Stimulated activated CD8-positive, alpha-beta memory T cell treated with anti-CD3 and anti-CD28 coated beads, Interleukin-7, amount 100 ng/mL, for 4 hours (primary cell): ENCODE measurements at regions not wholly inside any gene's neighbourhood (a gene's known extent, or its start where the extent isn't known, plus 50 kb on each side); places are given as distances from the start of the nearest gene placed in this dataset.
"Not testable (repeated sequence)": the region's sequence is repeated elsewhere in the genome, so short reads cannot be mapped to it uniquely, and the experiment has no call there.

Source experiments
- DNase-seq, 2 donors: peaks; one replicate each; pipeline ENCODE4 v3.0.0-alpha.2; 2020; ENCODE audit warnings: low read depth in 2 of 2

DNA sequence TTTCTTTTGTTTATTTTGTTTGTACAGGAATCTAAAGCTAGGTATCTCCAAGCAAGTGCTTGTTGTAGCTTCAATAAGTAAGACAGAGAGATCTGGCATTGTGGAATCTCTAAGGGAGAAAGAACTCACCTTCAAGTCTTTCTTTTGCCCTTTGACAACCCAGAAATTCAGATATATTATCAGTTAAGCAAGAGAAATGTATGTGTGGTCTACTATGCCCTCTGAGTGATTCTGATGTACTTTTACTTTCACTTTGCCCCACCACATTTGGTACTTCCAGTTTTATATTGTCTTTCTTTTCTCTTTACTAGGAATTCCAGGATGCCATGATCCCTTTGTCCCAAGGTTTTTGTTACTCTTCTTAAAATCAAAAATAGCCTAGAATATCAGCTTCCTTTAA is 259.6 kb upstream of the PIK3C3 start:
- no peak for DNase-seq

DNA sequence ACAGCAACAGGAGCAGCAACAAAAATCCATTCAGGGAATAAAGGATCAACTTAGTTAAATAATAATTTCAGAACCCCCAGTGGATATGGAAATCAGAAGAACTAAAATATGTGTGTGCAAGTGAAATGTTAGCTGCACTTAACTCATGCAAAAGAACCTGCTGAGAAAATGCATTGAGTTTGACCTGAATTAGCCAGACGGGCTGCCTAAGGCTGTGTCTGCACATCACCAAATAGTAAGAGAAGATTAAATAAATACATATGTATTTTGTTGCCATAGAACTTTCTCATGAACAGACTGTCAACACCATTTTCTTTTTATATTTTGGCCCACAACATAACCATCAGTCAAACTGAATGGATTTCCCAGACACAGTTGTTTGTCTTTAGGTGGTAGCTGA is 262.0 kb upstream of the PIK3C3 start:
- DNase-seq: no peak

DNA sequence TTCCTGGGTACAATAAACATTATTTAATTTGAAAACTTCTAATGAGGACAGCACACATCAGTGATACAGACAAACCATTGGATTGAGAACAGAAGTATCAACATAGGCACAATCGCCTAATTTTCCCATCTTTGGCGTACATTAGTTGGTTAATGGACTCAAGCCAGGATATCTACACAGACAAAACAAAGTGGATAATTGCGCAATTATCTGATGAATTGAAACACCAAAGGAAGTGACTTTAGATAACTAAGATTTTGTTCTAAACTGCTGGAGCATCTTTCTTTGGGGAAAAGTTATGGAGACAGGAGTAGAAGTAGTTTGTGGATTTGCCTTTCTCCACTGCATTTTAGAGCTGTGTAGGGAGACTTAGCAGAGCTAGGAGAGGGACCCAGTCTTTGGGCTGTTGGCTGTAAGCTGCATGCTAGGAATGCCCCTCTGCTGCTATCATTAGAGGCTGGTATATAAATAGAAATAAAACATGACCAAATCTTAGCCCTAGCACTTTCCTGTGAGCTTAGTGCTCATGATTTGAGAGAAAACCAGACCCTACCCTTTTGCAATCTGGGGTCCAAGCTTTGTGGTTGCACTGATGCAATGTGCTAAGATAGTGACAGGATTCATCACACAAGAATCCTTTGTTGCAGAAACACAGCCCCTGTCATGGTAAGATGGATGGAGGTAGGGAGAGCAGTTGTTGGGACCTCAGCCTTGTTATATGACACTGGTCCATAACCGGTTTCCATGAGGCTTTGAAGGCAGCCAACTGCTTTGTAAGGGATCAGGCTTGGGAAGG is 264.5 kb upstream of the PIK3C3 start:
- DNase-seq: no peak

DNA sequence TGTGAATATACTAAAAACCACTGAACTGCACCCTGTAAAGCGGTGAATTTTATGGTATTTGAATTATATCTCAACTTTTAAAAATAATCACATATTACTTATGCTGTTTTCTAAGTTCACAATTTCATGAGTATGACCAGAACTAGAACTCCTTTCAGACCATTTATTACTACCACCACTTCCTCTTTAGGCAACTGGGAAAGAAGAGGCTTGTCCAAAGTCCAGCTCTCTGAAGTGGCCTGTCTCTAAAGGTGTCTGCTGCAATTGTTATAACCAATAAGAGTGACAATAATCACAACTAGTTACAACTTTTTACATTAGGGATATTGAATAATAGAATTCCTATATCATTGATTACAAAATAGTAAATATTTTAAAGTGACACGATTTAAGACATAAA is 267.9 kb upstream of the PIK3C3 start:
- no peak for DNase-seq

DNA sequence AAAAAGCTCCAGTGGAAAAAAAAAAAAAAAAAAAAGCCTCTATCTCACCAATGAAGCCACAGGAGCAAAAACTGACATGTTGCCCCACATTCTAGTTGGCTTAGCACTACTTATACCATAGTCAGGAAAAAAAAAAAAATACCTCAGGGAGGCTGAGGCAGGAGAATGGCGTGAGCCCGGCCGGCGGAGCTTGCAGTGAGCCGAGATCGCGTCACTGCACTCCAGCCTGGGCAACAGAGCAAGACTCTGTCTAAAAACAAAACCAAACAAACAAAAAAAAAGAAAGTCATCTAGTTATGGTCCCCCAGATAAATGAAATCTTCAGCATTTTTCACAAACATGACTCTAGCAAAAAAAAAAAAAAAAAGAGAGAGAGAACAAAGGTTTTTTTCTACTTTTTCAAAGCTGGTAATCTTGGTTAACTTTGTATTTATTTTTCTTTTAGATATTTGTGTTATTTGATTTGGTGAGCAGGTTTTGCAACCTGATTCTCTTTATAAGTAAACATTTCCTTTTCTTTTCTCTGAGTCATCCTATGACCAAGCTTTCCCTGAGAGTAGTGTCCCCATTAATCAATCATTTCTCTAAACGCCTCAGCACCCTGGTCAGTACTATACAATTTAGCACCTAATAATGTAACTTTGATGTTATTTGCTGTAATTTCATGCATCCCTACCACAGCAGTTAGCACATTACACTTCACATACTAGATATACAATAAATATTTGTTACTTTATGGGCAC is 273.7 kb upstream of the PIK3C3 start:
- no peak for DNase-seq

DNA sequence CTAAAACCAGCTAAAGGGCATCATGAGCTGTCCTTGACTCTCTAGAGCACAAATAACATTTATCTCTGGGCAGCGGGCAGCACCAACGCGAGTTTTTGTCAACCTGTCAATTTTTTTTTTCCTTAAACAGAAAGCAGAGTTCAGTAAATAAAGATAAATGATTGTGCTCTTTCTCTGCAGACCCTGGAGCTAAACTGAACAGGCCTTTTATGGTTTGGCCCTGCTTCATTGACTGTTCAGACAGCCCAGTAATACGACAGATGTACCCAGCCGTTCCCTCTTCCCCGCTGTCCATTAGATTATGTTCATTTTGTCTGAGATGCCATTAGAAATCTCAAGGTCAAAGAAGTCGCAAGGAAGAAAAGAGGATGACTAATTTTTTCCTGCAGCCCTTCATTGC is 280.5 kb upstream of the PIK3C3 start:
- DNase-seq: no peak

DNA sequence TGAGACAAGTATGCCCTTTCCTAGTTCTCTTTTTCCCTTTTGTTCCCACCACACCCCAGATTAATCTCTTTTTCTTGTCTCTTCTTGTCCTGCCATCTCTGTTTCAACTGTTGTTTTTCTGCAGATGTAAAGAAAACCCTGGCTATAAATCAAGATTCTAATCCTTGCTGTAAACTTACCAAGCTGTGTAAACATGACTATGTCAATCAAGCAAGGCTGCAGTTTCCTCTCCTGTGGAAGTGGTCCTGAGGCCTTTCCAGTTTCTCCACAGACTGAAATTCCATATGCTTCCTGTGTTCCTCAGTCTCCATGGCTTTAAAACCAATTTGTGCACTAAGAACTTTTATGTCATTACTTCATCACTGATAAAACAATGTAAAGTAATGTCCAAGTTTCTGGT is 288.8 kb upstream of the PIK3C3 start:
- DNase-seq: no peak

DNA sequence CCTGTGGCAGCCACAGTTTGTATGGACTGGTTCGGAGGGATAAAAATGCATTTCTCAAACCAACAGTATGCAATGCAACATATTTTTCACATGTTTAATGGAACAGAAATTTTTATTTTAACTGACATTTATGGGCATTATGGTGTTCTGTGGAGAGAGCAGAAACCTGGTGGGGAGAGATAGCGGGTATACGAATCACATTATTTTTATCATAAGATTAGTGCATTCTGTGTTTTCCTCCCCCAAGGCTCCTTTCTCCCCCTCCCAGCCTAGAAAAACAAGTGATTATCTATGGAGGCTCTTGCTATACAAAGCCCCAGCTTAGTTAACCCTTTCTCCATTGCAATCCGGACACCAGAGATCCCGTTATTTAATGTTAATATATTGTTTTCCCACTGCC is 289.8 kb upstream of the PIK3C3 start:
- DNase-seq: no peak

DNA sequence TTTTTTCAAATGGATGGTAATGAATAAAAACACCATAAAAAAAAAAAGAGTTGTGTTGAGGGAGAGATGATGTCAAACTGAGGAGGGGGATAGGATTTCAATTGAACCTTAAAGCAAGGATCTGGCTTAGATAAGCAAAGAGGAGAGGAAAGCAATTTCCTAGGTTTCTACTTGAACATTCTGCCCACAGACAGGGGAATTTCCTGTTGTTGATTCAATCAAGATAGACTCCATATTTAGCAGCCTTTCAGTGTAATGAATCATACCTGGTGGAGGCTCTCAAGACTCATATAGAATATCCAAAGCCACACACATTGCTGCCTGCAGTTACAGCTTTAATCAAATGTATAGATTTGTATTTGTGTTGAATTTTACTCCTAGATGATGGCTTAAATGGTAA is 294.4 kb upstream of the PIK3C3 start:
- DNase-seq: no peak

DNA sequence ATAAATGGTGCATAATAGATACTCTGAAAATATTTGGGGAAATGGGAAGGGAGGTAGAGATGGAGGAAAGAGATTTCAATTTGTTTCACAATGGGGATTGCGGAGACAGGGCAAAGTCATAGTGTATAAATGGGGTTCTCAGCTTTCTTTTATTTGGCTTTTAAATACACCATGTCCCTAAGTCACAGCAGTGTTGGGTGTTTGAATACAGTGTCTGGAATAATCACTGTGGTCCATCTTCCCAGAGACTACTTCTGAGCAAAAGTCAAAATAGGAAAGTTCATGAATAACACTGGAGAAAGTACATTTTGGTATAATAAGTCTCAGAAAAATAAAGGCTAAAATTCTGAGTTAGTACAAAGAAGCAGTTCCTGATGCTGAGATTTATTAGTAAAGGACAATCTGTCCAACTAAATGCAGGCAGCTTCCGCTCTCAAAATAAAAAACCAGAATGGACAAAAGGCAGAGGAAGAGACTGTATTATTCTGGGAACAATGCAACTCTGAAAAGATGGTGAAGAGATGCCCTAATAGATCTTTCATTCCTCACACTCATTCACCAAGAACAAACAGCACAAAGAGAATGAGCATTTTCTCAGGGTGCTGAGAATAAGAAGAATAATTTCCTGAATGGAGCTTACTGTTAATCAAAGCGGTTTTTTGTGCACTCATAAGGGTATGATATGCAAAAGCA is 295.4 kb upstream of the PIK3C3 start:
- no peak for DNase-seq

DNA sequence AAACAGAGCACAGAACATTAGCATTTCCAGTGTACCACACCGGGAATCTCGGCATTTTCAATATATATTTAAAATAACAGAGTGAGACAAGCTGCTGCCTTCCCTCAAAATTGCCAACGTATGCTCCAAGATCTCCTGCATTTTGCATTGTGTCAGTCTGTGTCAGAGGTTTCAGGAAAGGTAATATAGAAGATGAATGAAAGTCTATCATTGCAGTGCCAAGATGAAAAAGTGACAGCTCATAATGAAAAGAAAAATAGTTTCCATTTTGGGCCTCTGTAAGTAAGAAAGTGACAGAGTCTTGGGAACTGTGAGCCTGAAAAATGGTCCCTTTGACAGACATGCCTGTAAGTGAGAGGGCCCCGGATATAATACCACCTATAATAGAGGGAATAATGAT is 297.8 kb upstream of the PIK3C3 start:
- DNase-seq: no peak

DNA sequence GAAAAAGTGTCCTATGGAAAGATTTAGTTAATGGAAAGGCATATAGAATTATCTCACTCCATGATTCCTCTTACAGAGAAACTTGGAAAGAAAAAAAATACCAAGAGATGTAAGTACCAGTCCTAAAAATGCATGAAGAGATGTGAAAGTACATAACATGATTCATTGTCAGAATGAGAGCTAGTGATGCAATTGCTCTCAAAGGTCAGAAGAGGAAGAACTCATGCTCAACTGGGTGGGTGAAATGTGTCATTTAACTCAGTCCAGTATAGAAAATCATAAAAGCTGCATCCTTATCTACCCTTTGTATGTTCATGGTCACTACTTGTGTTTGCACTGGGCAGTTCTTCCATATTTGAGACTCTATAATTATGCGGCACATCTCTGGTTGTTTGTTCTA is 300.0 kb upstream of the PIK3C3 start:
- DNase-seq: no peak

DNA sequence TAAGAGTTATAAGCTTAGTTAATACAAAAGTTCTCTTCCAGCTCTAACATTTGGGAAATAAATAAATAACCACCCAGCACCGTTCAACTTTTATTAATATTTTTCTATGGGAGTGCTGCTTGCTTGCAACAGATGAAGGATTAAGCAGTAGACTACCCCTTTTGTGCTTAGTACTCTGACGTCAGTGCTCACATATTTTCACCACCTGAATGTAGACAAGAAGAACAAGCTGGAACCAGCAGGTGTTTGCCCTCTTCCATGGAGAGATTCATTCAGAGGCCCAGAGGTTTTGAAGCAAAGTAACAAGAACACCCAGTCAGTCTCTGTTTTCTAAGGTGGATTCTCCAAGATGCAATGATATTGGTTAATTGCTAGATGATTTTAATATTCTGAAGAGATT is 307.1 kb upstream of the PIK3C3 start:
- no peak for DNase-seq

DNA sequence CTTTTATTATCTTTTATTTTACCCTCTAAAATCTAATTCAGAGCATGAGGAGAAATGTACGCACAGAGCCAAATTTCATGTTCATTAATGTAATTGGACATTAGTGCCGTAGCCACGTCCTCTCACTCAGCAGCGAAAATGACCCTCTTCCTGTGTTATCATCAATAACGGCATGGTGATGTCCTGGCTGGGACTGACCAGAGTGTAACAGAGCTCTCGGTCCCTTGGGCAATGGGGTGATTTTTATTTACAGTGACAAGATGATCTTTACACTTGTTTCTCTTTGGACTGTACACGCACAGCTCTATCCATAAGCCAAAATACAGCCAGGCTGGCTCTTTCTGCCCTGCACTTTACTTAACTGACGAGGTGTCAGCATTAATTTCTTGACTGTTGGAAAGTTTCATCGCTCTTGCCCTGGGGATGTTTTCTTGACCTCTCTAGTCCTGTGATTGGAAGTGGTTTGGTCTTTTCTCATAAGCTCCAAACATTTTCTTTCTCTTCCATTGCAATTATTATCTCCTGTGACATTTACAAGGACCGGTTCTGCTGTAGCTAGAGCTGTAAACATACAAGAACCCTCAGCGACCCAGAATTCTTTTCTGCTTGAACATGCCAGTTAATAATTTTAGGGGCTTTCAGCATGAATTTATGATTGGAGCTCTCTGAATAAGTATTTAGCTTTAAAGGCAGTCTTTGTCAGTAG is 308.0 kb upstream of the PIK3C3 start:
- DNase-seq: no peak

DNA sequence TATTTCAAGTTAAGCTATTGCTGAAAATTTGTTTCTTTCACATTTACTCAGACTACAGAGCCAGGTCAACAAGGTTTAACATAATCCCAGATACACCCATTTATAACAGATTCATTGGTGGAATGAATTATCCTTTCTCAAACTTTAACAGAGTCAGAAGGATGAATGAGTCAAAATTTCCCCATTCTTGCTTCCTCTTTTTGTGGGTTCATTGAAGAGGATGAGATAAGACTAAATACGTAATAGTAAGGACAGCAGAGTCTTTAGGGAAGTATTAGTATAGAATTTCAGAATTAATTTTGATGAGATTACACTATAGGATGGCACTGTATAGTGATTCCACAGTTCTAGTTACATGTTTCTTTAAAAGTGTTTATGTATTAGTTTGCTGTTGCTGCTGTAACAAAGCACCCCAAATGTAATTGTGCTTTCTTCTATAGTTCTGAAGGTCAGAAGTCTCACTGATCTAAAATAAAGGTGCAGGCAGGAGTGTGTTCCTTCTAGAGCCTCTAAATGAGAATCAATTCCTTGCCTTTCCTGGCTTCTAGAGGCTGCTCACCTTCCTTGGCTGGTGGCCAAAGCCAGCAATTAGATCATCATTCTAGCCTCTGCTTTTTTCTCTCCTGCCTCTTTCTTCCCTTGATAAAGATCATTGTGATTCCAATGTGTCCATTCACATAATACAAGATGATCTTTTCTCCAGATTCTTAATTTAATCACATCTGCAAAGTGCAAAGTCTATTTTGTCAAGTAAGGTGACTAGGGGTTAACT is 309.3 kb upstream of the PIK3C3 start:
- DNase-seq: no peak

DNA sequence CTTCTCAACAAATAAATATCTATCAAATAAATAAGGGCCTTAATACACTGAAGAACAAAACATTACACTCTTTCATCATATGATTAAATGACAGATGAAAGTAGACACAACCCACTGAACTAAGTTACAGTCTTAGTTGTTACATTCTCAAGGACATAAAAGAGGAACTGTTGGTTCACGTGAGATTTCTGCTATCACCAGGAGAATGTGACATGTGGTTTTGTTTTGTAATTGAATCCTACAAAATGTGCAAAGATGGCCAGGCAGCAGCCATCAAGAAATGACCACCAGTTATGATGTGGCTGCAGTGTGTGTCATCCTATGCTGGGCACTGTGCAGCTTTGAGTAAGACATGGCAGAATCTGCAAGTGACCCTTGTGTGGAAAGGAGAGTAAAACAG is 310.6 kb upstream of the PIK3C3 start:
- no peak for DNase-seq

DNA sequence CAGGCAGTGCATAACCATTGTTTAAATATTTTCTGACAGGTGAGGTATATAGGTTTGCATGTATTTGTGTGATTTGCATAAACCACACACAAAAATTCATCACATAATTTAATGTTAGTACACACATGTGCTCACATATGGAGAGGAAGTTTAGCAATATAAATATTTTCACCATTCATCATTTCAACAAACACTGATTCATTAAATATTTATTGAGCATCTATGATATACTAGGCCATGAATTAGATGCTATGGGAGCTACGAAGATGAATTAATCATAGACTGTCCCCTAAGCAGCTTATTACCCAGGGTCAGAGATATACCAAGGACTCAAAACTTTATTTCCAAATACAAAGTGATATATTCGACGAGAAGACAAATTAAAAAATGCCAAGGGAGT is 311.6 kb upstream of the PIK3C3 start:
- DNase-seq: no peak

DNA sequence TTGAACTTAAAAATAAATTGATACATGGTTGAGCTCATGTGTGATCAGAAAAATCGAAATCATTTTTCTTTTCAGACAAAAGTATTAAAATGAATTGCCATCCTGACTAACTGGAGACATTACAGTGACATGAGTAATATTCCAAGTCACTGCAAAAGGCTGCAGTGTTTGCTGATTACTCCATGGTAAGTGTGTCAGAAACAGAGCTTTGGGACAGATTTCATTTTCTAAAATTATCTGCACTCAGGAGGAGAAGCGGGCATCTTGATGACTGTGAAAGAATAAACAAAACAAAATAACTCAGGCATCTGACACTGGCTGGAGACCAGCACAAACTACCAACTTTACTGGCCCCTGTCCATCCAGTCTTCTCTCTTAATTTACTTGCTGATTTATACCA is 312.3 kb upstream of the PIK3C3 start:
- DNase-seq: no peak

DNA sequence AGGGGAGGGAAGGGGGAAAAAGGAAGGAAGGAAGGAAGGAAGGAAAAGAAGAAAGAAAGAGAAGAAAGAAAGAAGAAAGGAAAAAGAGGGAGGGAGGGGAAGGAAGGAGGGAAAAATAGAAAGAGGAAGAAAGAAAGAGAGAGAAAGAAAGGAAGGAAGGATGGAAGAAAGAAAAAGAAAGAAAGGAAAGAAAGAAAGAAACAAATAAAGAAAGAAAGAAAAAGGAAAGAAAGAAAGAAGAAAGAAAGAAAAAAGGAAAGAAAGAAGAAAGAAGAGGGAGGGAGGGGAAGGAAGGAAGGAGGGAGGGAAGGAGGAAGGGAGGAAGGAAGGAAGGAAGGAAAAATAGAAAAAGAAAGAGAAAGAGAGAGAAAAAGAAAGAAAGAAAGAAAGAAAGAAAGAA is 315.8 kb upstream of the PIK3C3 start:
- DNase-seq: no peak

DNA sequence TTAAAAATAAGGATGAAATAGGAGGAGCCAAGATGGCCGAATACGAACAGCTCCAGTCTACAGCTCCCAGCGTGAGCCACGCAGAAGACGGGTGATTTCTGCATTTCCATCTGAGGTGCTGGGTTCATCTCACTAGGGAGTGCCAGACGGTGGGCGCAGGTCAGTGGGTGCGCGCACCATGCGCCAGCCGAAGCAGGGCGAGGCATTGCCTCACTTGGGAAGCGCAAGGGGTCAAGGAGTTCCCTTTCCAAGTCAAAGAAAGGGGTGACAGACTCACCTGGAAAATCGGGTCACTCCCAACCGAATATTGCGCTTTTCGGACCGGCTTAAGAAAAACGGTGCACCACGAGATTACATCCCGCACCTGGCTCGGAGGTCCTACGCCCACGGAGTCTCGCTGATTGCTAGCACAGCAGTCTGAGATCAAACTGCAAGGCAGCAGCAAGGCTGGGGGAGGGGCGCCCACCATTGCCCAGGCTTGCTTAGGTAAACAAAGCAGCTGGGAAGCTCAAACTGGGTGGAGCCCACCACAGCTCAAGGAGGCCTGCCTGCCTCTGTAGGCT is 323.2 kb upstream of the PIK3C3 start:
- not testable (repeated sequence) for DNase-seq

DNA sequence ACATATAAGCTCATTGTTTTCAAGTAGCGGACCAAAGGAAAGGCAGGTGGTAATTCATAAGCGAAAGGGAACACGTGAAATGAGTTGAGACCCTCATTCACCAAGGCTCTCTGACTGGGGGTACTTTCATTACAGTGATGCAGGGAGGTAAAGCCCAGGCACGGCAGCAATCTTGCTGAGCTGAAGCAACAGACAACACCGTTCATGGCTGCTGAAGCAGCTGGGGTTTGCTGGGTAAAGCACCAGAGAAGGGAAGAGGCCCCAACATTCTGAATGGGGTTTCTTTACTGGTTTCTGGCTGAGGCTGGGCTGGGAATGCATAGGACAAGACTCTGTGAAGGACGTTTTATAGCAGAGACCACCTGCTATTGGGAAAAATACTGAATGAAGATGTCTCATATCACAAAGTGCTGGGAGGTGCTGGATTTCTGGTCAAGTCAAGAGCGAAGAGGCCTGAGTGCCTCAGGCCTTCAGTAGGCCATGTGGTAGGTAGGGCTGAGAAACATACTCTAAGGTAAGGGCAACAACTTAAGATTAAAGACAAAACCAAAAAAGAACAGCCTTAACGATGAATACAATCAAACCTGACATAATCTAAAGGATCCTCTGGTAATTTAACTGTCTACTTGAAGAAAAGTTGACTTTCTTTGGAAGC is 324.7 kb upstream of the PIK3C3 start:
- no peak for DNase-seq
